ENCODE measurements at regions not wholly inside any gene's neighbourhood (a gene's known extent, or its start where the extent isn't known, plus 50 kb on each side); places are given as distances from the start of the nearest gene placed in this dataset.

DNA sequence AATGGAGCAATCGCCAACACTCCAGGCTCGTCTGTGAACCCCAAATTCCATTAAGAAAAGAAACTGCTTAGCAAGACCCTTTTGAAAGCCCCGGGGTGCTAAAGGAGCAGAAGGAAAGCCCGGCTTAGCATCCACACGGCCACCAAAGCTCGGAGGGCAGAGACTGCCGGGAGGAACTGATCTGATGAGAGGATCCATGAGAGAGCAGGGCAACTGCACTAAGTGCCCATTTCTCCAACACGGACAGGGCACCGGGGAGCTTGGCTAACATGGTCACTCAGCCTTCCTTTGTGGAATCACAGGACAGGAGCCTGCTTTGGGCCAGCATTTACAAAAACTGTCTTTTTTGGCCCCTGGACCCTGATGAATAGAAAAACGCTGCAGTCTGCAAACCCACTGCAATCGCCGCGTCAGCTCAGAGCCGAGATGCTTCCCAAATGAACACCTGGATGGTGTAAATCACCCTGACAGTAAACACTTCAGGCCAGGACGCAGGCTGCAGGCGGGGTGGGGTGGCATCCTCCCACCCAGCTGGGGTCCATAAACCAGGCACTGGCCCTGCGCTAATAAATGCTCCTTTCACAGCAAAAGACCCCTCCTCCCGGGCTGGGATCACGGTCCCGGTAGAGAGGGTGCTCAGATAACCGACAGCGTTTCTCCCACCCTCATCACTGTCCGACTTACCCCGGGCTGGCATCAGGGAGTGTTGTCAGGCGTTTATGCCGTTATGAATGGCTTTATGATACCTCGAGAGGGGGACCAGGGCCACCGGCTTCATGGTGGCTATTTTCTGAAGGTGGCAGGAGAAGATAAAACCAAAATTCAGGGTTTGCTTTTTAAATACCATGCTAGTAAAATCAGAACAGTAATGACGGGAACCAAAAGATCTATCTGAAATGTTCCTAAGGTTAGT lies 299.5 kb downstream of the IRF8 start:
- no peaks in the 10 kb centered on the region for H3K36me3 Mint-ChIP-seq (ENCODE audit: low read depth)
- H3K9me3 Mint-ChIP-seq, result no peaks in the 10 kb centered on the region
- H3K4me1 Mint-ChIP-seq, result peaks cover 82% of the 10 kb centered on the region
- peak; percentile 63 for DNase-seq
- peaks cover 70% of the 10 kb centered on the region for H3K27me3 Mint-ChIP-seq (ENCODE audit: low read depth, poor library complexity)
- peak overlapping the region; percentile 32 for H3K27ac Mint-ChIP-seq
- no peak for TF ChIP-seq CTCF (IDR thresholded peaks at IDR 0.05)
- H3K4me3 Mint-ChIP-seq, result peak overlapping the region; percentile 62

DNA sequence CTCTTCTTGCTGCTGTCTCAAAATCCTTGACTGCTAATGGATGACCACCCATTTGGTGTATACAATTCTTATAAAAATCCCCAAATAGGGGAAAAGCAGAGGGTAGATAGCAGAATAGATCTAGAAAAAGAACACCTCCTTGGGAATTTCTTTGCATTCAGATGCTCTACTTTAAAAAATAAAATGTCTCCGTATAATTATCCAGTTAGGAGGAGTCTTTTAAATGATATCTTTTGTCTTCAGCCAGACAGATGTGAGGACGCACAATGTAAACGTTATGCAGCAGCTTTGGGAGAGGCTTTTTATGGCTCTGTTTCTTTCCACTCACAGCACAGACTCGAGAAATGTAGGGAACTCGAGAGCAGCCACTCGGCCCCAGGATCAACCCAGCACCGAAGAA lies 300.2 kb downstream of the IRF8 start:
- H3K36me3 Mint-ChIP-seq (ENCODE audit: low read depth), result no peaks in the 10 kb centered on the region
- peaks cover 82% of the 10 kb centered on the region for H3K4me1 Mint-ChIP-seq
- no peak for TF ChIP-seq CTCF (IDR thresholded peaks at IDR 0.05)
- no peaks in the 10 kb centered on the region for H3K9me3 Mint-ChIP-seq
- peaks cover 66% of the 10 kb centered on the region for H3K27me3 Mint-ChIP-seq (ENCODE audit: low read depth, poor library complexity)
- H3K4me3 Mint-ChIP-seq, result peak overlapping the region; percentile 62
- no peak overlapping the region for H3K27ac Mint-ChIP-seq
- no peak for DNase-seq

DNA sequence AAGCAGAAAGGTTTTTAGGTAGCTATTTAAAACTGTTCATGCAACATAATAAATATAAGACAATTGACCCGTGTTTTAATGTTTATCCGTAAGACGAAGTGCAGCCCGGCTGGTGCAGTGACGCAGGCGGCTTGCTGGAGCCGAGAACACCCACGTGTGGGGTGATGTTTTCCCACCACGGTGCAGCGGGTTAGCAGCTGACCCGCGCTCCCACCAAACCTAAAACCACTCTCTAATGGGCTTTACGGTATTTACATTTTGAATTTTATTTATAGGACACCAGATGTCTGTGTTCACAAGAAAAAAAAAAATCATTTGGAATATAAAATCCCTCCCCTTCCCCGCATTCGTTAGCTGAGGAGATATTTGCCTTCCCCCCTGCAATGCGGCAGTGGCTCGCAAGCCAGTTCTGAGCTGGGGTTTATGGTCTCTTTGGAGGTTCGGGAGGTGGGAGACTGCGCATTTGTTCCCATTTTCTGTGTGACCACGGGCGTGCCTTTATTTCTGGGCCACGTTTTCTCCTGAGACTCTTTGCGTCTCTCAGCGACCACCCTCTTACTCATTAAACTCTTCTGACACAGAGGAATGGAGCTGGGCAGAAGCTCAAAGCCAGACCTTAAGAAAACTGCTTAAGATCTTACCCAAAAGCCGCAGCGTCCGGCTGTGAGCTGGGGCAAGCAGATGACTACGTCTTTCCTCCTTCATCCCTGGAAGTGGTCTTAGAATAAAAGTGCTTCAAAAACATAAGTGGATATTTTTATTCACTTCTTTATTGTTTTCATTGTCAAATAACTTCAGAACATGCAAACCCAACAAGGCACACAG lies 301.1 kb downstream of the IRF8 start:
- Mint-ChIP-seq H3K4me3 (peak overlapping the region; percentile 30), H3K4me1 (peaks cover 77% of the 10 kb centered on the region), H3K27me3 (ENCODE audit: low read depth, poor library complexity) (peaks cover 70% of the 10 kb centered on the region), H3K27ac (no peak overlapping the region), H3K36me3 (ENCODE audit: low read depth) (no peaks in the 10 kb centered on the region), H3K9me3 (no peaks in the 10 kb centered on the region)
- DNase-seq, result no peak
- no peak for TF ChIP-seq CTCF (IDR thresholded peaks at IDR 0.05)

- TF ChIP-seq CTCF (IDR thresholded peaks at IDR 0.05), result no peak
- H3K36me3 Mint-ChIP-seq (ENCODE audit: low read depth), result no peaks in the 10 kb centered on the region
- H3K9me3 Mint-ChIP-seq, result no peaks in the 10 kb centered on the region
- no peak overlapping the region for H3K27ac Mint-ChIP-seq
- H3K4me3 Mint-ChIP-seq, result peak overlapping the region; percentile 30
- peaks cover 70% of the 10 kb centered on the region for H3K4me1 Mint-ChIP-seq
- H3K27me3 Mint-ChIP-seq (ENCODE audit: low read depth, poor library complexity), result peaks cover 75% of the 10 kb centered on the region
- DNase-seq, result no peak
Observed at GRCh38 chr16:86200722-86201121, 301.8 kb downstream of the IRF8 start.

DNA sequence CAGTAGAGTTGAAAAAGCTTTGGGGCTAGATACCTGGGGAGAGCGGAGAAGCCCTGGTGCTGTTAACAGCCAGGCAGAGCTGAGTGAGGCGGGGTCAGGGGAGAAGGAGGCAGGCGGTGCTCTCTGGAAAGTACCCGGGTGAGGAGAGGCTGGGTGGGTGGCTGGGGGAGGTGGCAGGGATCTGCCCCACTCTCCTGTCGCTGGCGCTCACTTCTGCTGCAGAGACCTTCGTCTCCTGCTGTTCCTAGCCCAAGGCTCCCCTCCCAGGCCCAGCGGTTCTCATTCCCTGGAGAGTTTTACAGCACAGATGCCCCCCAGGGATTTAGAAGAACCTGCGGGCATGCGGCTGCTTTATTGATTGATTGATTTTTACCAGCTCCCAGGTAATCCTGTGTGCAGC lies 302.8 kb downstream of the IRF8 start:
- H3K4me1 Mint-ChIP-seq, result peaks cover 60% of the 10 kb centered on the region
- no peak overlapping the region for H3K27ac Mint-ChIP-seq
- H3K36me3 Mint-ChIP-seq (ENCODE audit: low read depth), result no peaks in the 10 kb centered on the region
- peaks cover 73% of the 10 kb centered on the region for H3K27me3 Mint-ChIP-seq (ENCODE audit: low read depth, poor library complexity)
- no peak for TF ChIP-seq CTCF (IDR thresholded peaks at IDR 0.05)
- no peak for DNase-seq
- no peaks in the 10 kb centered on the region for H3K9me3 Mint-ChIP-seq
- no peak overlapping the region for H3K4me3 Mint-ChIP-seq

Measured in nephron progenitor cell (in vitro differentiated cells).